B cell (primary cell): ENCODE measurements at regions not wholly inside any gene's neighbourhood (a gene's known extent, or its start where the extent isn't known, plus 50 kb on each side); places are given as distances from the start of the nearest gene placed in this dataset.

Source experiments
- ATAC-seq: fragments of 200-7000 bp; cut with Tn5 transposase; one replicate; pipeline ENCODE4 v1.10.0; 2021; ENCODE audit warnings: low read depth, mild to moderate bottlenecking, moderate number of reproducible peaks, moderate library complexity
- CTCF ChIA-PET: fragments of 350-600 bp; sonication (Branson Sonifier 250); formaldehyde crosslinking; loops from one replicate; lab custom pipeline; 2021; ENCODE audit warnings: antibody characterized with exemption, inconsistent platforms; lab: Charles Lee
- POLR2A ChIA-PET: fragments of 350-600 bp; sonication (Branson Sonifier 250); formaldehyde crosslinking; loops from one replicate; lab custom pipeline; 2021; ENCODE audit warnings: antibody characterized with exemption; lab: Charles Lee
- DNase-seq: peaks from one replicate; pipeline ENCODE4 v3.0.0; 2013
- H2AFZ ChIP-seq: 2 replicates; pipeline ENCODE4 v1.6.1; 2012; ENCODE audit warnings: mild to moderate bottlenecking, low read depth, low read length; ENCODE audit not compliant: insufficient read depth, poor library complexity, severe bottlenecking
- H3K27ac ChIP-seq, 2 donors: 1 replicate in 1 of 2; 2 replicates in 1 of 2; pipeline ENCODE4 v1.5.1; 2012 to 2013; ENCODE audit warnings: low read length in 2 of 2, mild to moderate bottlenecking in 2 of 2, moderate library complexity in 1 of 2
- H3K27me3 ChIP-seq, 4 experiments: fragments of 200-600 bp in 1 of 4; sonication (generic) in 1 of 4; replicated peaks in 1 of 4; 1 replicate in 2 of 4; 2 replicates in 2 of 4; pipeline versions ENCODE4 v1.6.1 to v1.7.0; 2013 to 2016; ENCODE audit warnings: low read length in 3 of 4, mild to moderate bottlenecking in 2 of 4, mixed read lengths in 1 of 4, moderate library complexity in 1 of 4; ENCODE audit not compliant: insufficient read depth in 4 of 4, control insufficient read depth in 3 of 4; ENCODE audit errors: control extremely low read depth in 1 of 4
- H3K36me3 ChIP-seq, 2 experiments: replicated peaks in 1 of 2; 1 replicate in 1 of 2; 2 replicates in 1 of 2; pipeline versions ENCODE4 v1.6.1 to v1.7.1; 2013; ENCODE audit warnings: low read length in 1 of 2; ENCODE audit not compliant: insufficient read depth in 2 of 2, control insufficient read depth in 1 of 2; ENCODE audit errors: control extremely low read depth in 1 of 2, extremely low read depth in 1 of 2
- H3K4me1 ChIP-seq, 2 donors: fragments of 200-600 bp in 1 of 2; sonication (generic) in 1 of 2; 1 replicate in 1 of 2; 2 replicates in 1 of 2; pipeline versions ENCODE4 v1.5.1 to v1.6.1; 2013 to 2017; ENCODE audit warnings: low read length in 2 of 2; ENCODE audit not compliant: control insufficient read depth in 2 of 2, insufficient read depth in 2 of 2
- H3K4me2 ChIP-seq: replicated peaks from 2 replicates; pipeline ENCODE3; 2012; ENCODE audit warnings: mild to moderate bottlenecking, low read depth, low read length; ENCODE audit not compliant: poor library complexity, severe bottlenecking
- H3K4me3 ChIP-seq, 5 experiments: fragments of 200-600 bp in 1 of 5; sonication (generic) in 1 of 5; 1 replicate in 3 of 5; 2 replicates in 2 of 5; pipeline versions ENCODE4 v1.5.1 to v1.7.0; 2011 to 2016; ENCODE audit warnings: low read length in 4 of 5, mild to moderate bottlenecking in 4 of 5, low read depth in 2 of 5, control low read depth in 1 of 5, moderate library complexity in 1 of 5; ENCODE audit not compliant: insufficient read depth in 1 of 5; ENCODE audit errors: control extremely low read depth in 1 of 5, extremely low read depth in 1 of 5
- H3K79me2 ChIP-seq: fragments of 200-600 bp; sonication (generic); one replicate; pipeline ENCODE4 v1.6.0; 2016; ENCODE audit warnings: low read length; ENCODE audit not compliant: control insufficient read depth, insufficient read depth
- H3K9ac ChIP-seq: fragments of 200-600 bp; sonication (generic); 2 replicates; pipeline ENCODE4 v1.6.1; 2017; ENCODE audit warnings: mild to moderate bottlenecking, low read length, moderate library complexity
- H3K9me3 ChIP-seq, 3 donors: one replicate each; pipeline versions ENCODE4 v1.6.1 to v1.7.1; 2013; ENCODE audit warnings: low read length in 2 of 3; ENCODE audit not compliant: control insufficient read depth in 2 of 3, insufficient read depth in 1 of 3; ENCODE audit errors: control extremely low read depth in 1 of 3
- H4K20me1 ChIP-seq: 2 replicates; pipeline ENCODE4 v1.6.0; 2012; ENCODE audit warnings: mild to moderate bottlenecking, low read length; ENCODE audit not compliant: insufficient read depth, control insufficient read depth, poor library complexity, severe bottlenecking
- H3K27ac Mint-ChIP-seq: one replicate; pipeline ENCODE4 v1.8.0; 2021; ENCODE audit warnings: mixed read lengths
- H3K27me3 Mint-ChIP-seq: one replicate; pipeline ENCODE4 v1.8.0; 2021; ENCODE audit warnings: mixed read lengths
- H3K4me1 Mint-ChIP-seq: one replicate; pipeline ENCODE4 v1.8.0; 2021; ENCODE audit warnings: mixed read lengths
- H3K4me3 Mint-ChIP-seq: one replicate; pipeline ENCODE4 v1.8.0; 2021; ENCODE audit warnings: mixed read lengths
- H3K9me3 Mint-ChIP-seq: one replicate; pipeline ENCODE4 v1.8.0; 2022; ENCODE audit warnings: mixed read lengths; ENCODE audit not compliant: insufficient read depth
- EZH2 ChIP-seq: IDR thresholded peaks from 2 replicates; pipeline ENCODE4 v1.6.1; 2012; ENCODE audit warnings: borderline replicate concordance, low read depth, mild to moderate bottlenecking, moderate library complexity, low read length; ENCODE audit not compliant: insufficient read depth, poor library complexity, severe bottlenecking
- WGBS: methylation state at CpG from one replicate; pipeline ENCODE4 v1.1.5; 2013; ENCODE audit warnings: missing lambda C conversion rate; ENCODE audit not compliant: insufficient coverage; 5-methylcytosine and 5-hydroxymethylcytosine counted together
- intact Hi-C: fragments of 100-400 bp; cut with micrococcal nuclease; formaldehyde crosslinking; loops from one replicate; pipeline ENCODE4 v1.10.0; 2022
- TF ChIP-seq, protein P1 (sequence below): fragments of 200-600 bp; IDR thresholded peaks from one replicate; pipeline ENCODE4 v1.8.0; 2022; ENCODE audit warnings: antibody characterized with exemption, mild to moderate bottlenecking

DNA sequence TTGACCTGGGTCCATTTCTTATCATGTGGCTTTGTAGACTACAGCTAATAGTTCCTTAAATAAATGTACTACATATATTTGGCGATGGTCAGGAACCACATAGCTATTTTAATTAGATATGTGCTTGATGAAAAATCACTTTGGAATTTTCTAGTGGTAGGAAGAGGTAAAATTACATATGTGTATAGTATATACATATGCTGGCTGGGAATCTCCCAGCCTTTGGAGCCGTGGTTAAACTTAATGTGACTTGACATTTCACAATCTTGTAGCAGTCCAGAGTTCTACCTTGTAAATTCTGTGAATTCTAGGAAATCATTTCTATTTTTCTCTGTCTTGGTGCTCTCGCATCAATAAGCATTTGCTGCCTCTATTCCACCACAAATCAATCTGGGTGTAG is 565.0 kb downstream of the DMRTA1 start:
- H3K4me1 Mint-ChIP-seq: no peaks in the 10 kb centered on the region
- Histone ChIP-seq H3K4me3 (no peak overlapping the region), H3K36me3 (no peaks in the 10 kb centered on the region), H3K27ac (no peak overlapping the region), H3K27me3 (no peaks in the 10 kb centered on the region), H3K9ac (no peak overlapping the region), H2AFZ (no peak overlapping the region), H3K79me2 (no peaks in the 10 kb centered on the region), H4K20me1 (no peaks in the 10 kb centered on the region), H3K4me2 (no peak overlapping the region), H3K9me3 (no peaks in the 10 kb centered on the region), H3K4me1 (no peaks in the 10 kb centered on the region)
- H3K27ac Mint-ChIP-seq: no peak overlapping the region
- no CpG with 5 or more reads among the region's 3 CpGs for WGBS
- ChIA-PET CTCF (no interaction called here), POLR2A (no interaction called here)
- H3K4me3 Mint-ChIP-seq: no peak overlapping the region
- no peaks in the 10 kb centered on the region for H3K27me3 Mint-ChIP-seq
- ATAC-seq: no peak
- H3K9me3 Mint-ChIP-seq: no peaks in the 10 kb centered on the region
- DNase-seq: no peak
- intact Hi-C loops: no loop called here
- TF ChIP-seq, protein P1, sequence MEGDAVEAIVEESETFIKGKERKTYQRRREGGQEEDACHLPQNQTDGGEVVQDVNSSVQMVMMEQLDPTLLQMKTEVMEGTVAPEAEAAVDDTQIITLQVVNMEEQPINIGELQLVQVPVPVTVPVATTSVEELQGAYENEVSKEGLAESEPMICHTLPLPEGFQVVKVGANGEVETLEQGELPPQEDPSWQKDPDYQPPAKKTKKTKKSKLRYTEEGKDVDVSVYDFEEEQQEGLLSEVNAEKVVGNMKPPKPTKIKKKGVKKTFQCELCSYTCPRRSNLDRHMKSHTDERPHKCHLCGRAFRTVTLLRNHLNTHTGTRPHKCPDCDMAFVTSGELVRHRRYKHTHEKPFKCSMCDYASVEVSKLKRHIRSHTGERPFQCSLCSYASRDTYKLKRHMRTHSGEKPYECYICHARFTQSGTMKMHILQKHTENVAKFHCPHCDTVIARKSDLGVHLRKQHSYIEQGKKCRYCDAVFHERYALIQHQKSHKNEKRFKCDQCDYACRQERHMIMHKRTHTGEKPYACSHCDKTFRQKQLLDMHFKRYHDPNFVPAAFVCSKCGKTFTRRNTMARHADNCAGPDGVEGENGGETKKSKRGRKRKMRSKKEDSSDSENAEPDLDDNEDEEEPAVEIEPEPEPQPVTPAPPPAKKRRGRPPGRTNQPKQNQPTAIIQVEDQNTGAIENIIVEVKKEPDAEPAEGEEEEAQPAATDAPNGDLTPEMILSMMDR: no peak
- no peak for TF ChIP-seq EZH2

DNA sequence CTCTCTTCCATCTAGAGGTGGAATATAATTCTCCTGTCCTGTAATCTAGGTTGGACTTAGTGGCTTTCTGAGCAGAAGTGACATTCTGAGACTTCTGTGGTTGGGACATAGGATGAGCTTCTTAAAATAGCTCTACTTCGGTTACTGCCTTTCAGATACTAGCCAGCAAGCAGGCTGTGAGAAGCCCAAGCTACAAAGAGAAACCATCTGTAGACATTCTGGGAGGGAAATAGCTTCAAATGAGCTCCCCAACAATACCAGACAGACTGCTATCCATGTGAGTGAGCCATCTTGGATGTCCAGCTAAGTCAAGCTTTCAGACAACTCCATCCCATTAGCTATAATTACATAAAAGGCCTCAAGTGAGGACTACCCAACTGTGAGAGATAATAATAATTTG is 568.9 kb downstream of the DMRTA1 start:
- Histone ChIP-seq H3K4me3 (no peak overlapping the region), H3K4me2 (no peak overlapping the region), H2AFZ (no peak overlapping the region), H3K4me1 (no peaks in the 10 kb centered on the region), H3K27me3 (no peaks in the 10 kb centered on the region), H3K36me3 (no peaks in the 10 kb centered on the region), H3K9me3 (no peaks in the 10 kb centered on the region), H3K79me2 (no peaks in the 10 kb centered on the region), H3K9ac (no peak overlapping the region), H4K20me1 (no peaks in the 10 kb centered on the region), H3K27ac (no peak overlapping the region)
- 67% methylated on average over 1 of the region's 1 CpG for WGBS
- intact Hi-C loops: no loop called here
- H3K4me3 Mint-ChIP-seq: no peak overlapping the region
- no peak for DNase-seq
- no peak overlapping the region for H3K27ac Mint-ChIP-seq
- ChIA-PET CTCF (no interaction called here), POLR2A (no interaction called here)
- H3K27me3 Mint-ChIP-seq: no peaks in the 10 kb centered on the region
- H3K4me1 Mint-ChIP-seq: no peaks in the 10 kb centered on the region
- no peaks in the 10 kb centered on the region for H3K9me3 Mint-ChIP-seq
- TF ChIP-seq, protein P1: no peak
- no peak for TF ChIP-seq EZH2
- ATAC-seq: no peak
